ENCODE measurements at regions not wholly inside any gene's neighbourhood (a gene's known extent, or its start where the extent isn't known, plus 50 kb on each side); places are given as distances from the start of the nearest gene placed in this dataset.
A peak's percentile ranks its signal among the peaks of the same experiment; 100 is the strongest.

DNA sequence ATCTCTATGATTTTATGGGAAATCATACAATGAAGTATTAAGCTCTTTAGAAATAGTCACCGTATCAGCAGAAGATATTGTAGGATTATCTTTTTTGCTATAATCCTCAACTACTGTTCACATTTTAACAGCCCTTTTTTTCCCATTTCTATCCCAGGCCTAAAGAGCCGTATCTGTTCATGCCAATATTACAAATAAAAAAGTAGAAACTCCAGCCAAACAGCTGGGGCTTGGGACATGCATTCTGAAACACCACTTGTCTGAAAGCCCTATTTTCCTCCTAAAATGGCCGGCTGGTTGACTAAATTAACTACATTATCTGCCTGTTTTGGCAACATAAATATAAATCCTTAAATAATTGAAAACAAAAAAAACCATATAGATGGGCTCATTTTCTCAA lies 477.8 kb downstream of the CDH2 start:
- no peak overlapping the region for H3K4me3 ChIP-seq (ENCODE audit: low read depth, low read length)
- no peak for DNase-seq (ENCODE audit: low read depth)
- TF ChIP-seq, protein P1, sequence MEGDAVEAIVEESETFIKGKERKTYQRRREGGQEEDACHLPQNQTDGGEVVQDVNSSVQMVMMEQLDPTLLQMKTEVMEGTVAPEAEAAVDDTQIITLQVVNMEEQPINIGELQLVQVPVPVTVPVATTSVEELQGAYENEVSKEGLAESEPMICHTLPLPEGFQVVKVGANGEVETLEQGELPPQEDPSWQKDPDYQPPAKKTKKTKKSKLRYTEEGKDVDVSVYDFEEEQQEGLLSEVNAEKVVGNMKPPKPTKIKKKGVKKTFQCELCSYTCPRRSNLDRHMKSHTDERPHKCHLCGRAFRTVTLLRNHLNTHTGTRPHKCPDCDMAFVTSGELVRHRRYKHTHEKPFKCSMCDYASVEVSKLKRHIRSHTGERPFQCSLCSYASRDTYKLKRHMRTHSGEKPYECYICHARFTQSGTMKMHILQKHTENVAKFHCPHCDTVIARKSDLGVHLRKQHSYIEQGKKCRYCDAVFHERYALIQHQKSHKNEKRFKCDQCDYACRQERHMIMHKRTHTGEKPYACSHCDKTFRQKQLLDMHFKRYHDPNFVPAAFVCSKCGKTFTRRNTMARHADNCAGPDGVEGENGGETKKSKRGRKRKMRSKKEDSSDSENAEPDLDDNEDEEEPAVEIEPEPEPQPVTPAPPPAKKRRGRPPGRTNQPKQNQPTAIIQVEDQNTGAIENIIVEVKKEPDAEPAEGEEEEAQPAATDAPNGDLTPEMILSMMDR (conservative IDR thresholded peaks at IDR 0.05; ENCODE audit: low read depth, low read length) = no peak

DNA sequence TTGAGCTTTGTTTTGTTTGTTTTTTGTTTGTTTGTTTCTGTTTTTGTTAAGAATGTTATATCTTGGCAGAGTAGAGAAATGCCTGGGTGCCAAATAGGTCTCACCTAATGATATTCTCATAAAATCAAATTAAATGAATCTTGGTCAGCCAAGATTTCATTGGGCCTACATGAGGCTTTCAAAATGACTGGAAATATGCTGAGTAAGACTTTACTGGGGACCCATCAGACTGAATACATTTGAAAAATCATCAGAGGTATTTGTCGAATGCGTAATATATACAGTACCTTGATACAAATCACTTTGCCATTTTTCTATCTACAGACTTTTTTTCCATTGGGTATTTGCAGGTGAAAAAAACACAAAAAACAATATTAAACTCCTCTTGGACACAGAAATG lies 480.8 kb downstream of the CDH2 start:
- H3K4me3 ChIP-seq (ENCODE audit: low read depth, low read length) = no peak overlapping the region
- DNase-seq (ENCODE audit: low read depth) = no peak
- TF ChIP-seq, protein P1 (conservative IDR thresholded peaks at IDR 0.05; ENCODE audit: low read depth, low read length) = no peak

DNA sequence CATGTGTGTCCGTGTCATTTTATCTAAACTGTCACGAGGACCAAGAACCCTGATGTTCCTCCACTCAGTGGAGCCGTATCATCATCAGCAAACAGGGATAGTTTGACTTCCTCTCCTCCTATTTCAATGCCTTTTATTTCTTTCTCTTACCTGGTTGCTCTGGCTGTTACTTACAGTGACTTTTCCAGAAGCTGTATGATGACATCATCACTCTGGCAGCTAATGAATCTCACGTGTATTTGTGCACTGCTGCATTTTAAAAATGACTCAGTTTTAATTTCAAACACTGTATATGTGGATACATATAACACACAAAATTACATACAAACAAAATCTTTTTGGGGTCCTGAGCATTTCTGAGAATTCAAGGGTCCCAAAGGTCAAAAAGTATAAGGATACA lies 481.4 kb downstream of the CDH2 start:
- DNase-seq (ENCODE audit: low read depth) = peak; percentile 27
- no peak overlapping the region for H3K4me3 ChIP-seq (ENCODE audit: low read depth, low read length)
- TF ChIP-seq, protein P1 (conservative IDR thresholded peaks at IDR 0.05; ENCODE audit: low read depth, low read length) = no peak

DNA sequence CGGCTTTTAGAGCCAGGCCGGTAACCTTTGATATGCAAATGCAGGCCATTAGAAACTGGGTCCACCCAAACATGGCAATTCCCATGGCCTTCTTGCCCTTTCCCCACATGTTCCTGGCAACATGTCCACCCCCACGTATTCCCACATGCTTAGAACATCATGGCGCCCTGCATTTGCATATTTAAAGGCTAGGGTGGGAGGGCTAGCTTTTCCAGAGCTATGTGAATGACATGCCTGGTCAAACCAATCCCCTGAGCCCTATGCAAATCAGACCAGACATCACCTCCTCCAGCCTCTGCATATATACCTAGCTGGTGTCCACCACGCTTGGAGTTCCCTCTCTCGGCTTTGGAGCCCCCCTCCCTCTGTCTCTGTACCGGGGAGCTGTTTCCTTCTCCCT lies 481.9 kb downstream of the CDH2 start:
- TF ChIP-seq, protein P1 (conservative IDR thresholded peaks at IDR 0.05; ENCODE audit: low read depth, low read length) = no peak
- DNase-seq (ENCODE audit: low read depth) = no peak
- no peak overlapping the region for H3K4me3 ChIP-seq (ENCODE audit: low read depth, low read length)

DNA sequence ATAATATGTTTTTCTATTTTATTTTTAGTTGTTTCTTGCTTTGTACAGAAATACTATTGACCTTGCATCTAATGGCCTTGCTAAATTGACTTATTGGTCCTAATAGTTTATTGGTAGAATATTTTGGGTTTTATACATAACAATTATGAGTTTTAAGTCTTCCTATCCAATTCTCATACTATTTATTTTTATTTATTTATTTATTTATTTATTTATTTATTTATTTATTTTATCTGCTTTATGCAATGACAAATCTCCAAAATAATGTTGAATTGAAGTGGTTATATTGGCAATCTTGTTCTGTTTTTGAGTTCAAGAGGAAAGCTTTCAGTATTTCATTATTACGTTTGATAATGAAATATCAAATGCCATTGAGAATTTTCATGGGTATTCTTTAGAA lies 488.3 kb downstream of the CDH2 start:
- DNase-seq (ENCODE audit: low read depth) = no peak
- H3K4me3 ChIP-seq (ENCODE audit: low read depth, low read length) = no peak overlapping the region
- TF ChIP-seq, protein P1 (conservative IDR thresholded peaks at IDR 0.05; ENCODE audit: low read depth, low read length) = no peak

DNA sequence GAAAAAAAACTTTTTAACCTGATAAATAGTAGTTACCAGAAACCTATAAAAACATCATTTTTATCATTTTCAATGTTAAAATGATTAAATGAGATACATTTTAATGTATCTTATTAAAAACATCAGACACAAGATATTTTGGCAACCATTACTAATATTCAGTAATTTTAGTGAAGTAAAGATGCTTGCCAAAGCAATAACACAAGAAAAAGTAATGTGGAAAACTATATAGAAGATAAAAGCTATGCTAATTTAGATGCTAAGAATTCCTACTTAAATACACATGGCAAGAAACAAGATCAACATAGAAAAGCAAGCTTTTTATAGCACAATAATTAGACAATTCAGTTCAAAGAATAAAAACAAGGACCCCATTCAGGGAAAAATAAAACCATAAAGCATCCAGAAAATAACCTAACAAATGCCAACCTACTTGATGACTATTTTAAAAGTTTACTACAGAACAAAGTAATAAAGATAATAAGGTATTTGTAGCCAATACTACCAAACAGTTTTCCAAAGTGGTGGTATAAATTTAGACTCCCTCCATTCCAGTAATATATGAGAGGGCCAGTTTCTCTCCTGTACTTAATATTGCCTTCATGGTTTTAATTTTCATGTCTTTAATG lies 489.5 kb downstream of the CDH2 start:
- DNase-seq (ENCODE audit: low read depth) = no peak
- TF ChIP-seq, protein P1 (conservative IDR thresholded peaks at IDR 0.05; ENCODE audit: low read depth, low read length) = no peak
- H3K4me3 ChIP-seq (ENCODE audit: low read depth, low read length) = no peak overlapping the region

DNA sequence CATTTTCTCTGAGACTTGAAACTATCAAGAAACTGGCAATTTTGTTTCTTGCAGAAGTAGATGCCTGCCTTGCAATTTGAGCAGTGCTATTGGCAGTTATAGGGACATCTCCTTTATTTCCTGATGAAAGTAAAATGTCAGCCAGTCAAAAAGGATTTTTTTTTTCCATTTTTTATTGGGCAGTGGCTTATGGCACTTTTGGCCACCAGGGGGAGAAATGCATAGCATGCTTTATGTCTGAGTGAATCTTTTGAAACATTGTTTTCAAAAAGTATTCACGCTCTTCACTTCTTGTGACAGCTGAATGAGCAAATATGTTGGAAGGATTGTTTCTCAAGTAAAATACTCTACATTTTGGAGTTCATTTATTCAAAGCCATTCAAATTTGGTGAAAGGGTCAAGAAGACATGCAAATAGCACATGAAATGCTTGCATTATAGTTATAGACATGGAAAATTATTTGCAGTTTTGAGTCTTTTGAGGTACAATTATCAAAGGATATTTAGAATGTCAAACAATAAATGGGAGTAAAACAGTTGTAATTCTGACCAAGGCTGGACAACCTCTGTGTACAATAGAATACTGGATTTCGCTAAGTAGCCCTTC lies 491.0 kb downstream of the CDH2 start:
- no peak for DNase-seq (ENCODE audit: low read depth)
- TF ChIP-seq, protein P1 (conservative IDR thresholded peaks at IDR 0.05; ENCODE audit: low read depth, low read length) = peak; percentile 85
- H3K4me3 ChIP-seq (ENCODE audit: low read depth, low read length) = no peak overlapping the region

Measured in epithelial cell of proximal tubule (primary cell).